HepG2 (cell line): ENCODE measurements at regions not wholly inside any gene's neighbourhood (a gene's known extent, or its start where the extent isn't known, plus 50 kb on each side); places are given as distances from the start of the nearest gene placed in this dataset.
A peak's percentile ranks its signal among the peaks of the same experiment; 100 is the strongest.

Experiments
- HMG20A ChIP-seq: IDR thresholded peaks from 2 replicates; pipeline ENCODE4 v1.6.1; 2016; ENCODE audit warnings: borderline replicate concordance
- POLR2AphosphoS5 ChIP-seq: IDR thresholded peaks from 2 replicates; pipeline ENCODE4 v1.6.1; 2012; ENCODE audit warnings: low read depth, low read length
- REXO4 ChIP-seq: sonication (generic); formaldehyde crosslinking; IDR thresholded peaks from 2 replicates; pipeline ENCODE4 v1.8.0; 2022; ENCODE audit warnings: missing genetic modification reagents, mild to moderate bottlenecking, borderline replicate concordance
- THAP11 ChIP-seq: IDR thresholded peaks from 2 replicates; pipeline ENCODE4 v1.6.1; 2016; ENCODE audit warnings: missing biosample characterization, missing genetic modification reagents
- ZNF160 ChIP-seq: sonication (generic); formaldehyde crosslinking; IDR thresholded peaks from 2 replicates; pipeline ENCODE4 v1.8.0; 2022; ENCODE audit warnings: mild to moderate bottlenecking, inconsistent platforms, missing genetic modification reagents
- ZNF224 ChIP-seq: sonication (generic); formaldehyde crosslinking; IDR thresholded peaks from 2 replicates; pipeline ENCODE4 v1.5.0; 2020; ENCODE audit warnings: mild to moderate bottlenecking, missing genetic modification reagents
- ZNF232 ChIP-seq: sonication (generic); formaldehyde crosslinking; IDR thresholded peaks from 2 replicates; pipeline ENCODE4 v1.4.0; 2020; ENCODE audit warnings: missing genetic modification reagents, borderline replicate concordance
- ZNF484 ChIP-seq: sonication (generic); formaldehyde crosslinking; IDR thresholded peaks from 2 replicates; pipeline ENCODE4 v1.5.1; 2020; ENCODE audit warnings: mild to moderate bottlenecking, low read depth, missing genetic modification reagents, borderline replicate concordance
- ZNF768 ChIP-seq: sonication (generic); formaldehyde crosslinking; IDR thresholded peaks from 2 replicates; pipeline ENCODE4 v1.4.0; 2020; ENCODE audit warnings: missing genetic modification reagents
- TF ChIP-seq, protein P1 (sequence below): sonication (generic); formaldehyde crosslinking; IDR thresholded peaks from 2 replicates; pipeline ENCODE4 v1.4.0; 2020; ENCODE audit warnings: missing genetic modification reagents; ENCODE audit errors: not compliant biosample characterization
- TF ChIP-seq, protein P2 (sequence below): sonication (generic); formaldehyde crosslinking; IDR thresholded peaks from 2 replicates; pipeline ENCODE4 v1.8.0; 2022; ENCODE audit warnings: mild to moderate bottlenecking, missing genetic modification reagents, moderate library complexity
- TF ChIP-seq, protein P3 (sequence below): sonication (generic); formaldehyde crosslinking; IDR thresholded peaks from 2 replicates; pipeline ENCODE4 v1.8.1; 2023; ENCODE audit warnings: missing genetic modification reagents, mild to moderate bottlenecking, borderline replicate concordance
- TF ChIP-seq, protein P4 (sequence below): sonication (generic); formaldehyde crosslinking; IDR thresholded peaks from 2 replicates; pipeline ENCODE4 v1.8.1; 2023; ENCODE audit warnings: mild to moderate bottlenecking, inconsistent platforms, moderate library complexity, missing genetic modification reagents, borderline replicate concordance
- TF ChIP-seq, protein P5 (sequence below): sonication (generic); formaldehyde crosslinking; IDR thresholded peaks from 2 replicates; pipeline ENCODE4 v1.4.0; 2020; ENCODE audit warnings: mild to moderate bottlenecking, missing genetic modification reagents
- TF ChIP-seq, protein P6 (sequence below): sonication (generic); formaldehyde crosslinking; IDR thresholded peaks from 2 replicates; pipeline ENCODE4 v1.4.0; 2020; ENCODE audit warnings: mild to moderate bottlenecking, missing genetic modification reagents, borderline replicate concordance
- TF ChIP-seq, protein P7 (sequence below), 2 experiments: IDR thresholded peaks; 2 replicates each; pipeline ENCODE4 v1.6.1; 2011 to 2012; ENCODE audit warnings: low read length in 2 of 2, borderline replicate concordance in 1 of 2, low read depth in 1 of 2, mild to moderate bottlenecking in 1 of 2, moderate library complexity in 1 of 2

DNA sequence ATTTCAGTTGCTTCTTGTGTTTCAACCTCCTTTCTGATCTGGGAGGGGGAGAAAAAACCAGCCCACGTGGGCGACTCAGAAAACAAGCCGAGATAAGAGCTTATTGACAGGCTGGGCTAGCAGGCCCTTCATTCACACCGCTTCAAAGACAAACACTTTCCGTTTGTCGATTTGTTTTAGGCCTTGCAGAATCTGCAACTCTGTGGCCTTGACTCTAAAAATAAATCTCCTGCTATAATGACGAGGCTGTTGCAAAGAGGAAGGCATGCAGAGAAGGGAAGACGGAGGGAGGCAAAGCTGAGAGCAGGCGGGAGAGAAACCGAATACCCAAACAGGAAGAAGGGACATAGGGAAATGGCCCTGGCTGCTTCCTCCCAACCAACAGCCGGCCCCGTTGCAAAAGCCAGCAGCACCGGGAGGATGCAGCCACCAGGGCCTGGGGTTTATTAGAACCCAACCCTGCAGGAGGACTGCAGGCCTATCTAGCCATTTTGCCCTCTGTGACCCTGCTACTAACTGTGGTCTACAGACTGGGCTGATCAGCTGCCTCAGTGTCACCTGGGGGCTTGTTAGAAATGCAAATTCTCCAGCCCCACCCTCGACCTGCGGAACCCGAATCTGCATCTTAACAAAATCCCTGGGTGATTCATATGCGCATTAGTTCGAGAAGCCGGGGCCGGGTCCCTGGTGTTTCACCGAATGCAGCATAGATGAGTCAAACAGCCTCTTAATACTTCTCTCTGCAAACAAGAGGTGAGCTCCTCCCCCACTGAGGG is 325.5 kb downstream of the BCOR start (continued):
- TF ChIP-seq, protein P1, sequence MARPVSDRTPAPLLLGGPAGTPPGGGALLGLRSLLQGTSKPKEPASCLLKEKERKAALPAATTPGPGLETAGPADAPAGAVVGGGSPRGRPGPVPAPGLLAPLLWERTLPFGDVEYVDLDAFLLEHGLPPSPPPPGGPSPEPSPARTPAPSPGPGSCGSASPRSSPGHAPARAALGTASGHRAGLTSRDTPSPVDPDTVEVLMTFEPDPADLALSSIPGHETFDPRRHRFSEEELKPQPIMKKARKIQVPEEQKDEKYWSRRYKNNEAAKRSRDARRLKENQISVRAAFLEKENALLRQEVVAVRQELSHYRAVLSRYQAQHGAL (CRISPR knock-in tag): no peak
- TF ChIP-seq ZNF224 (CRISPR knock-in tag) (no peak), ZNF484 (CRISPR knock-in tag) (no peak), REXO4 (CRISPR knock-in tag) (no peak), ZNF232 (no peak), POLR2AphosphoS5 (no peak), THAP11 (CRISPR knock-in tag) (peak; percentile 22; the same call in 1 of the 2 replicates), ZNF160 (CRISPR knock-in tag) (no peak), HMG20A (CRISPR knock-in tag) (peak; percentile 54), ZNF768 (CRISPR knock-in tag) (no peak)
- TF ChIP-seq, protein P2, sequence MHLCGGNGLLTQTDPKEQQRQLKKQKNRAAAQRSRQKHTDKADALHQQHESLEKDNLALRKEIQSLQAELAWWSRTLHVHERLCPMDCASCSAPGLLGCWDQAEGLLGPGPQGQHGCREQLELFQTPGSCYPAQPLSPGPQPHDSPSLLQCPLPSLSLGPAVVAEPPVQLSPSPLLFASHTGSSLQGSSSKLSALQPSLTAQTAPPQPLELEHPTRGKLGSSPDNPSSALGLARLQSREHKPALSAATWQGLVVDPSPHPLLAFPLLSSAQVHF (CRISPR knock-in tag): no peak
- TF ChIP-seq, protein P3, sequence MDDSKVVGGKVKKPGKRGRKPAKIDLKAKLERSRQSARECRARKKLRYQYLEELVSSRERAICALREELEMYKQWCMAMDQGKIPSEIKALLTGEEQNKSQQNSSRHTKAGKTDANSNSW: no peak
- TF ChIP-seq, protein P4, sequence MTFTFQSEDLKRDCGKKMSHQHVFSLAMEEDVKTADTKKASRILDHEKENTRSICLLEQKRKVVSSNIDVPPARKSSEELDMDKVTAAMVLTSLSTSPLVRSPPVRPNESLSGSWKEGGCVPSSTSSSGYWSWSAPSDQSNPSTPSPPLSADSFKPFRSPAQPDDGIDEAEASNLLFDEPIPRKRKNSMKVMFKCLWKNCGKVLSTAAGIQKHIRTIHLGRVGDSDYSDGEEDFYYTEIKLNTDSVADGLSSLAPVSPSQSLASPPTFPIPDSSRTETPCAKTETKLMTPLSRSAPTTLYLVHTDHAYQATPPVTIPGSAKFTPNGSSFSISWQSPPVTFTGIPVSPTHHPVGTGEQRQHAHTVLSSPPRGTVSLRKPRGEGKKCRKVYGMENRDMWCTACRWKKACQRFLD (CRISPR knock-in tag): no peak
- TF ChIP-seq, protein P5, sequence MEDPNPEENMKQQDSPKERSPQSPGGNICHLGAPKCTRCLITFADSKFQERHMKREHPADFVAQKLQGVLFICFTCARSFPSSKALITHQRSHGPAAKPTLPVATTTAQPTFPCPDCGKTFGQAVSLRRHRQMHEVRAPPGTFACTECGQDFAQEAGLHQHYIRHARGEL: no peak
- TF ChIP-seq, protein P6, sequence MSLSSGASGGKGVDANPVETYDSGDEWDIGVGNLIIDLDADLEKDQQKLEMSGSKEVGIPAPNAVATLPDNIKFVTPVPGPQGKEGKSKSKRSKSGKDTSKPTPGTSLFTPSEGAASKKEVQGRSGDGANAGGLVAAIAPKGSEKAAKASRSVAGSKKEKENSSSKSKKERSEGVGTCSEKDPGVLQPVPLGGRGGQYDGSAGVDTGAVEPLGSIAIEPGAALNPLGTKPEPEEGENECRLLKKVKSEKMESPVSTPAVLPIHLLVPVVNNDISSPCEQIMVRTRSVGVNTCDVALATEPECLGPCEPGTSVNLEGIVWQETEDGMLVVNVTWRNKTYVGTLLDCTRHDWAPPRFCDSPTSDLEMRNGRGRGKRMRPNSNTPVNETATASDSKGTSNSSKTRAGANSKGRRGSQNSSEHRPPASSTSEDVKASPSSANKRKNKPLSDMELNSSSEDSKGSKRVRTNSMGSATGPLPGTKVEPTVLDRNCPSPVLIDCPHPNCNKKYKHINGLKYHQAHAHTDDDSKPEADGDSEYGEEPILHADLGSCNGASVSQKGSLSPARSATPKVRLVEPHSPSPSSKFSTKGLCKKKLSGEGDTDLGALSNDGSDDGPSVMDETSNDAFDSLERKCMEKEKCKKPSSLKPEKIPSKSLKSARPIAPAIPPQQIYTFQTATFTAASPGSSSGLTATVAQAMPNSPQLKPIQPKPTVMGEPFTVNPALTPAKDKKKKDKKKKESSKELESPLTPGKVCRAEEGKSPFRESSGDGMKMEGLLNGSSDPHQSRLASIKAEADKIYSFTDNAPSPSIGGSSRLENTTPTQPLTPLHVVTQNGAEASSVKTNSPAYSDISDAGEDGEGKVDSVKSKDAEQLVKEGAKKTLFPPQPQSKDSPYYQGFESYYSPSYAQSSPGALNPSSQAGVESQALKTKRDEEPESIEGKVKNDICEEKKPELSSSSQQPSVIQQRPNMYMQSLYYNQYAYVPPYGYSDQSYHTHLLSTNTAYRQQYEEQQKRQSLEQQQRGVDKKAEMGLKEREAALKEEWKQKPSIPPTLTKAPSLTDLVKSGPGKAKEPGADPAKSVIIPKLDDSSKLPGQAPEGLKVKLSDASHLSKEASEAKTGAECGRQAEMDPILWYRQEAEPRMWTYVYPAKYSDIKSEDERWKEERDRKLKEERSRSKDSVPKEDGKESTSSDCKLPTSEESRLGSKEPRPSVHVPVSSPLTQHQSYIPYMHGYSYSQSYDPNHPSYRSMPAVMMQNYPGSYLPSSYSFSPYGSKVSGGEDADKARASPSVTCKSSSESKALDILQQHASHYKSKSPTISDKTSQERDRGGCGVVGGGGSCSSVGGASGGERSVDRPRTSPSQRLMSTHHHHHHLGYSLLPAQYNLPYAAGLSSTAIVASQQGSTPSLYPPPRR (CRISPR knock-in tag): peak; percentile 71; the same call in 1 of the 2 replicates
- TF ChIP-seq, protein P7, sequence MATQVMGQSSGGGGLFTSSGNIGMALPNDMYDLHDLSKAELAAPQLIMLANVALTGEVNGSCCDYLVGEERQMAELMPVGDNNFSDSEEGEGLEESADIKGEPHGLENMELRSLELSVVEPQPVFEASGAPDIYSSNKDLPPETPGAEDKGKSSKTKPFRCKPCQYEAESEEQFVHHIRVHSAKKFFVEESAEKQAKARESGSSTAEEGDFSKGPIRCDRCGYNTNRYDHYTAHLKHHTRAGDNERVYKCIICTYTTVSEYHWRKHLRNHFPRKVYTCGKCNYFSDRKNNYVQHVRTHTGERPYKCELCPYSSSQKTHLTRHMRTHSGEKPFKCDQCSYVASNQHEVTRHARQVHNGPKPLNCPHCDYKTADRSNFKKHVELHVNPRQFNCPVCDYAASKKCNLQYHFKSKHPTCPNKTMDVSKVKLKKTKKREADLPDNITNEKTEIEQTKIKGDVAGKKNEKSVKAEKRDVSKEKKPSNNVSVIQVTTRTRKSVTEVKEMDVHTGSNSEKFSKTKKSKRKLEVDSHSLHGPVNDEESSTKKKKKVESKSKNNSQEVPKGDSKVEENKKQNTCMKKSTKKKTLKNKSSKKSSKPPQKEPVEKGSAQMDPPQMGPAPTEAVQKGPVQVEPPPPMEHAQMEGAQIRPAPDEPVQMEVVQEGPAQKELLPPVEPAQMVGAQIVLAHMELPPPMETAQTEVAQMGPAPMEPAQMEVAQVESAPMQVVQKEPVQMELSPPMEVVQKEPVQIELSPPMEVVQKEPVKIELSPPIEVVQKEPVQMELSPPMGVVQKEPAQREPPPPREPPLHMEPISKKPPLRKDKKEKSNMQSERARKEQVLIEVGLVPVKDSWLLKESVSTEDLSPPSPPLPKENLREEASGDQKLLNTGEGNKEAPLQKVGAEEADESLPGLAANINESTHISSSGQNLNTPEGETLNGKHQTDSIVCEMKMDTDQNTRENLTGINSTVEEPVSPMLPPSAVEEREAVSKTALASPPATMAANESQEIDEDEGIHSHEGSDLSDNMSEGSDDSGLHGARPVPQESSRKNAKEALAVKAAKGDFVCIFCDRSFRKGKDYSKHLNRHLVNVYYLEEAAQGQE (IDR thresholded peaks at IDR 0.05; ENCODE audit: borderline replicate concordance in 1 of 2, low read depth in 1 of 2, low read length in 2 of 2): no peak
